HG03520 (cell line): ENCODE measurements at regions not wholly inside any gene's neighbourhood (a gene's known extent, or its start where the extent isn't known, plus 50 kb on each side); places are given as distances from the start of the nearest gene placed in this dataset.
A peak's percentile ranks its signal among the peaks of the same experiment; 100 is the strongest.

Experiments used
- ATAC-seq: cut with Tn5 transposase; IDR thresholded peaks from one replicate; pipeline ENCODE4 v1.9.1; 2021; ENCODE audit warnings: mild to moderate bottlenecking, moderate library complexity; ENCODE audit not compliant: unreplicated experiment

- ATAC-seq, result no peak
Measured at GRCh38 chr18:56545464-56545863, 92.9 kb downstream of the TXNL1 start.

GRCh38 chr18:56542476-56542875 is 95.9 kb downstream of the TXNL1 start:
- no peak for ATAC-seq

DNA sequence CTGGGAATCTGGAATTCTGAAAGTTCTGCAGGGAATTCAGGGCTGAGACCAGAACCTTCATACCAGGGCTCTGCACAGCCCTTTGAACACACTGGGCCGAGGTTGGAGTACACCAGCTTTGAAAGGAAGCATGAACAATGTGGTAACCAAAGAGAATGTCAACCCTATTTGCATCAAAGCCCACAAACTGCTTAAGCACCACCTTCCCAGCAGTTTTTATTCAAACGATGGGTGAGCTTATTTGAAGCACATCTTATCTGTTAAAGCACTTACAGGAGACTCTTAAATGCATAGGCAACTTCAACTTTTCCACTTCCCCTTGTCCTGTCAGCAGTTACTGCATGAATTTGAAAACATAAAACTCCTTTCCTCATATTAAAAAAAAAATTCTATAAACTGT is 96.6 kb downstream of the TXNL1 start:
- ATAC-seq, result no peak

GRCh38 chr18:56541340-56541739 is 97.1 kb downstream of the TXNL1 start:
- ATAC-seq, result no peak

DNA sequence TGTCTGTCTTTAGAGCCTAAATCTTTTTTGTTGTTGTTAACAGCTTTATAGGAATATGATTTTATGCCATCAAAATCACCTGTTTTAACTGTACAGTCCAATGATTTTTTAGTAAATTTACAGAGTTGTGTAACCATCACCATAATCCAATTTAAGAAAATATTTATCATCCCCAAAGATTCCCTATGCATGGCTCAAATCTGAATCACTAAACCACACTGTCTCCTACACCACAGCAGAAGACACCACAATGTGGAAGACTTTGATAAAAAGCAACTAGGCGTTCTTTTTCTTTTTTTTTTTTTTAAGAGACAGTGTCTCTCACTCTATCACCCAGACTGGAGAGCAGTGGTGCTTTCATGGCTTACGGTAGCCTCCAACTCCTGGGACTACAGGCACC is 99.6 kb downstream of the TXNL1 start:
- ATAC-seq, result no peak

DNA sequence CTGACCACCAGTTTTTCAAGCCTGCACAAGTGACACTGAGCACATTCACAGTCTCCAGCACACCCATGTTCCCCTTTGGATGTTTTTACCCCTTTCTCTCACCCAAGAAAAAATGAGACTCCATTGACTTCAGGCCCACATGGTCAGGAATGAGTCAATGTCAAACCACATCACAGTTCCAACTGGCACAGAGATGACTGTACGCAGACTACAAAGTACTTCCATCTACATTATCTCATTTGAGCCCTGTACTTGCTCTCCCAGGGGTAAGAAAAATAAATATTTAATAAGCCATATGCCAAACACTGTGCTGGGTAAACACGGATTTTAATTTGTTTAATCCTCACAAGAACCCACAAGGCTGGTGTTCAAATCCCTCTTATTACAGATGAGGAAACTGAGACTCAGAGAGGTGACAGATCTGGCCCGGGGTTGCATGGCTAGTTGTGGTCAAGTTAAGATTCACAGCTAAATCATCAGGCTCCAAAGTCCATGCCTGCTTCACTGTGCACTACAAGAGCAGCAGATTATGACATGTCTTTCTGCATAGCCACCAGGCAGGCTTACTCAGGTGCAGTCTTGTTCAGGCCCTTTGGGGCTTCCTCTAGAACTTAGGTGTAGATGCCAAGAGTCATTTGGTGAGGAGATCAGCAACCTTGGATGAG is 106.1 kb downstream of the TXNL1 start:
- ATAC-seq, result peak; percentile 96

DNA sequence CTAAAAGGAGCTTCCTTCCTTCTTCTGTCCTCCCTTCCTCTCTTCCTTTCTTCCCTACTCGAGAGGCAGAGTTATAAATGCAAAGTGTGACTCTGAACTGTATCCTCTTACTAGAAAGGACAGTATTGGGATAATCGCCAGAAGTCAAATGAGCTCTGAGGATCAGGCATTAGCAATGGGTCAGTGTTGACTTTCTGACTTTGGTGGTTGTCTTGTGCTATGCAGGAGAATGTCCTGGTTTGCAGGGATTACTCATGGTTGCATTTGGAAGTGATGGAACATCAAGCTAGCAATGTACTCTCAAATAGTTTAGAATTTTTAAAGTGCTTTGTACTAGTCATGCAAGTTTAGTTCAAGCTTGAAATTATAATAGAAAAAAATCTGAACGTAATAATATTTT is 115.6 kb downstream of the TXNL1 start:
- ATAC-seq, result no peak

DNA sequence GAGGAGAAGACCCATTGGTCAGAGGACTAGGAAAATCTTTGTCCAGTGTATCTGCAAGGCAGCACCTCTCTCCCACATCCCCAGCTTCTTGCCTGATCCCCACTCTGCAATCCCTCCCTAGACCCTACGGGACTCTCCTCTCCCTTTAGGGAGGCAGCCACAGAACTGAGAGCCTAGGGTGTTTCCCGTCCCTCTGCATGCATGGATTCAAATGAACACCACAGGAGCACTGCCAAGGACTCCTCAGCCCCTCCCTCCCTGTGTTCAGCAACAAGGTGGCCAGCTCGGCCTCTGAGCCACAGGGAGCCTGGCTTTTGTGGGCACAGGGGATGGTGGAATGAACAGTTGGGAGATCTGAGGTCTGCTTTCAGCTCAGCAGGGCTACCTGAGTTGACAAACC is 117.1 kb downstream of the TXNL1 start:
- no peak for ATAC-seq

GRCh38 chr18:56517761-56518160 is 120.6 kb downstream of the TXNL1 start:
- no peak for ATAC-seq

DNA sequence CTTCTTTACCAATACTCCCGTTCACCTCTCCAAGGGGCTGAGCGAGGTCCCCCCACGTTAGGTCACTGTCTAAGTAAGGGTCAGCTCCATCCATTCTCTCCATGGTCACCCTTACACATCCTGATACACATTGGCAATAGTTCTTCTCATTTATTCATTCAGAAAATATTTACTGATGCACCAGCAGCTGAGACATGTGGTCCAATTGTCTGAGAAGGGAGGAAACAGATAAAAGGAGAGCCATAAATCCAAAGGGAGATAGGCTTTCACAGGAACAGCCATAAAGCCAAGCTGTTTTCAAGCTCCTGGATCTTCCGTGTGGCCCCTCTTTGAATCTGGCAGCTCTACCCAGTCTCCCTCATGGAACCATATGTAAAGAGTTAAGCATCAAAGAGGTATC is 121.2 kb downstream of the TXNL1 start:
- ATAC-seq, result no peak

DNA sequence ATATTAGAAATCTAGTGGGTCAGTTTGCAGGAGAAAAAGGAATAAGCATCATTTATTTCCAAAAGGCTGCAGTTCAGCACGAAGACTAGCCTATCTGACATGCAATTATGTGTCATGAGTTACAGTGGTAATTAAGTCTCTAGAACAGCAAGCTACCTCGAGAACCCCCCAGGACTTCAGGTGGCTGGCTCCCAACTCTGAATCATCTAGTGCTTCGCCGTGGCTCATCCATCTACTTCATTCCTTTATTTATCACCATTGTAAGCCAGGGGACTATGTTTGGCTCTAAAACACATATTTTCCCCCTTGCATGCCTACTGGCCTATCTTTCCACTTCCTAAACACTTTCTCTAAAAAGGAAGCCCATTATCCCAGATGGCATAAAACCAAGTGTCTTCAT is 121.6 kb downstream of the TXNL1 start:
- no peak for ATAC-seq

- no peak for ATAC-seq
Measured at GRCh38 chr18:56515522-56515921, 122.9 kb downstream of the TXNL1 start.

- ATAC-seq, result peak; percentile 77
Measured at GRCh38 chr18:56511996-56512395, 126.4 kb downstream of the TXNL1 start.

DNA sequence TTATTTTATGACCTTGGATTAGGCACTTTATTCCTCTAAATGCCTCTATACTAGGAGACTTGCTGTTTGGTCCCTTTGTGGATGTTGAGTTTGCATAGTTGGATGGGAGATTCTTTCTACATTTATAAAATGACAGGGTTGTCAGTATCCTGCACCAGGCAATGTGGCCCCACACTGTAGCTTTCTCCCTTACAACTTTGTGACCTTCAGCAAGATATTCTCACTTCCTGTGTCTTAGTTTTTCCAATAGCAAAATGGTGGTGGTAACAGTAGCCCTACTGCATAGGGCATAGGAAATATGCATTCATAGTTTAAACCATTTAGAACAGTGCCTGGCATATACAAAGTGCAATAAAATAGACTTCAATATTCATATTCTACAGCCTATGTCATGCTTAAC is 128.3 kb downstream of the TXNL1 start:
- ATAC-seq, result no peak

DNA sequence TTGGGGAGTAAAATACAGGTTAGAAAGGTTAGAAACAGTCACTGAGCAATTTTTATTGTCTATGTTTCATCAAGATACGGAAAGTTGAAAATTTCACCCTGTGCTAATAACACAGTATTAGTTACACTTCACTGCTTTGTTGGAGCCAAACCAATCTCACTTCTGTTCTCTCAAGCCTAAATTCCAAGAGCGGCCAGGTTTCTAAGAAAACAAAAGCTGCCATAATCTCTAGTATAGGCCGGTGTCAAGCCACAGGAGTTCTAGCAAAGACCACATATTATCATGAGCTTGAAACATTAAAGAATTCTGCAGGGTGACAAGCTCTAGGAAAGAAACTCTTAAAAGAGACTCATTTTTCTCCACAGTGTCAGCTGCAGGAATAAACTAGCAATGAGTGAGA is 128.7 kb downstream of the TXNL1 start:
- no peak for ATAC-seq

GRCh38 chr18:56508370-56509036 is 129.9 kb downstream of the TXNL1 start:
- ATAC-seq, result no peak

- no peak for ATAC-seq
Measured at GRCh38 chr18:56505971-56506370, 132.4 kb downstream of the TXNL1 start.

GRCh38 chr18:56505293-56505692 is 133.1 kb downstream of the TXNL1 start:
- ATAC-seq, result no peak

- ATAC-seq, result no peak
Measured at GRCh38 chr18:56501896-56502295, 136.5 kb downstream of the TXNL1 start.

DNA sequence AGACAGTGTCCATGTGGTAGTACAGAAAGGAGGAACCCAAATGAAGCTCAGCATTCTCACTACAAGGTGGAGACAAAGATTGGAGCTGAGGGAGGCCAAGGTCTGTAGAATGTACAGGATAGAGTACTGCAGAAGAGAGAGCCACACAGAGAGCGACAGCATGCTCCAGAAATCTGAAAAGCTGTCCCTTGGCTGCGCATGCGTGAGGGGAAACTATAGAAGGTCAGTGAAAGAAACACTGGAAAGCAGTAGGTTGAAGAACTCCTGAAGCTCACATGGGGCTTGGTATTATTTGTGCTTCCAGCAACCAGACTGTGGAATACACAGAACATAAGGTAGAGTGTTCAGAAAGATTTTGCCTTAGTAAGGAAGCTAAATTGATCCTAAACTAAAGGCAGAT is 142.5 kb downstream of the TXNL1 start:
- ATAC-seq, result no peak

- no peak for ATAC-seq
Measured at GRCh38 chr18:56493531-56493930, 144.9 kb downstream of the TXNL1 start.

DNA sequence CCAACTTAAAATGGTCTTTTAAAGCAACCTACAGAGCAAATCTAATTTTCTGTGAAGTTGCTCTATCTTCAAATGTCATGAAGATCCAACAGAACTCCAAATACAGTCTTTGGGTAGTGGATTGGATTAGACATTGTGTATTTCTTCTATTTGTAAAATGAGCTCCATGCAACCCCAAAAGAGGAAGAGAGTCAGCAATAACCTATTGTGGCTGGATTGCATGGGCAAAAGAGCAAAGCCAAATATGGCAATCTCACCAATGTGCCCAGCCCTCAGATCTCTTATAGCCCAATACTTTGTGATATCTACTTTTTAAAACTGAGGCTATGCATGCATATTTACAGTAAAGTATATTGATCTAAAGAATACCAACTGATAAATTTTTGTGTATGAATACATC is 146.3 kb downstream of the TXNL1 start:
- ATAC-seq, result no peak

DNA sequence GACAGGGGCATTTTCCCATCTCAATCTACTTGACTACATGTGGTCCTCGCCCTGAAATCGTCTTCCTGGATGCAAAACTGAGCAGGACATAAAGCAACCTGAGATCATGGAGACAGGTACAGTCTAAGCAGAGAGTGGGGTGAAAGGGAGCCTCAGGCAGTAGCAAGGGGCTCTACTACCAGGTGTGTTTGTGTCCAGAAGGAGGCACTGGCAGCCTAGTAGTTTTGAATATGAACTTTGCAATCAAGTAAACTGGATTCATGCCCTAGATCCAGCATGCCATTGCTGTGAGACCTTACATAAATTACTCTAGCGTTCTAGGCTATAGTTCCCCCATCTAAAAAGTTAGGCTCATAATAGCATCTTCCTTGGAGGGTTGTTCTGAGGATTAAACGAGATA is 147.4 kb downstream of the TXNL1 start:
- no peak for ATAC-seq
